ENCODE measurements at regions not wholly inside any gene's neighbourhood (a gene's known extent, or its start where the extent isn't known, plus 50 kb on each side); places are given as distances from the start of the nearest gene placed in this dataset.
"Not testable (repeated sequence)": the region's sequence is repeated elsewhere in the genome, so short reads cannot be mapped to it uniquely, and the experiment has no call there.

- H3K9me3 Mint-ChIP-seq, result peaks cover 0 to 8% (median 0%) of the 10 kb centered on the region in 11 donors
- intact Hi-C loops (cut with micrococcal nuclease), result no loop called here
- DNase-seq, result no peak
- no peak overlapping the region for H3K4me3 ChIP-seq (ENCODE audit: low read length)
- no peaks in the 10 kb centered on the region for H3K9me3 ChIP-seq (ENCODE audit: control insufficient read depth in 2 of 3, low read length in 3 of 3)
- no peak overlapping the region for H3K27ac ChIP-seq (ENCODE audit: low read depth, low read length)
- H3K4me3 Mint-ChIP-seq, result no peak overlapping the region
- no peaks in the 10 kb centered on the region for H3K36me3 Mint-ChIP-seq
- H3K36me3 ChIP-seq (ENCODE audit: control insufficient read depth in 2 of 3, insufficient read depth in 3 of 3, low read length in 3 of 3), result no peaks in the 10 kb centered on the region
- POLR2A ChIA-PET, result no interaction called here
- H3K4me1 Mint-ChIP-seq, result no peaks in the 10 kb centered on the region
- CTCF ChIA-PET, result no interaction called here
- no peaks in the 10 kb centered on the region for H3K27me3 Mint-ChIP-seq
- no peak for ATAC-seq
- no peaks in the 10 kb centered on the region for H3K4me1 ChIP-seq (ENCODE audit: control insufficient read depth in 2 of 2, insufficient read depth in 2 of 2, low read length in 2 of 2)
- H3K27me3 ChIP-seq (ENCODE audit: control insufficient read depth in 2 of 2, insufficient read depth in 2 of 2, low read length in 2 of 2), result no peaks in the 10 kb centered on the region
- H3K27ac Mint-ChIP-seq, result no peak overlapping the region
Measured at GRCh38 chr13:37475966-37476365, 122.6 kb downstream of the POSTN start.

- no peak overlapping the region for H3K4me3 ChIP-seq (ENCODE audit: low read length)
- CTCF ChIA-PET, result interaction anchor here (0.5 kb wide), 1 partner anchor 9 kb away, joined by 3 read pairs; no protein-coding TSS in a partner anchor
- no peaks in the 10 kb centered on the region for H3K36me3 ChIP-seq (ENCODE audit: control insufficient read depth in 2 of 3, insufficient read depth in 3 of 3, low read length in 3 of 3)
- peaks cover 0 to 8% (median 0%) of the 10 kb centered on the region in 11 donors for H3K9me3 Mint-ChIP-seq
- H3K4me1 ChIP-seq (ENCODE audit: control insufficient read depth in 2 of 2, insufficient read depth in 2 of 2, low read length in 2 of 2), result no peaks in the 10 kb centered on the region
- no peaks in the 10 kb centered on the region for H3K27me3 ChIP-seq (ENCODE audit: control insufficient read depth in 2 of 2, insufficient read depth in 2 of 2, low read length in 2 of 2)
- H3K4me3 Mint-ChIP-seq, result no peak overlapping the region
- H3K27ac Mint-ChIP-seq, result no peak overlapping the region
- H3K4me1 Mint-ChIP-seq, result no peaks in the 10 kb centered on the region
- intact Hi-C loops (cut with micrococcal nuclease), result no loop called here
- DNase-seq (no peak), ATAC-seq (no peak)
- H3K27ac ChIP-seq (ENCODE audit: low read depth, low read length), result no peak overlapping the region
- H3K27me3 Mint-ChIP-seq, result no peaks in the 10 kb centered on the region
- no peaks in the 10 kb centered on the region for H3K36me3 Mint-ChIP-seq
- H3K9me3 ChIP-seq (ENCODE audit: control insufficient read depth in 2 of 3, low read length in 3 of 3), result no peaks in the 10 kb centered on the region
- POLR2A ChIA-PET, result no interaction called here
Measured at GRCh38 chr13:37475151-37475550, 123.4 kb downstream of the POSTN start.

- peaks cover 0 to 11% (median 3%) of the 10 kb centered on the region in 11 donors for H3K9me3 Mint-ChIP-seq
- H3K4me3 Mint-ChIP-seq, result no peak overlapping the region
- H3K27me3 Mint-ChIP-seq, result no peaks in the 10 kb centered on the region
- intact Hi-C loops (cut with micrococcal nuclease), result no loop called here
- H3K4me1 Mint-ChIP-seq, result no peaks in the 10 kb centered on the region
- H3K9me3 ChIP-seq (ENCODE audit: control insufficient read depth in 2 of 3, low read length in 3 of 3), result no peaks in the 10 kb centered on the region
- no peaks in the 10 kb centered on the region for H3K36me3 ChIP-seq (ENCODE audit: control insufficient read depth in 2 of 3, insufficient read depth in 3 of 3, low read length in 3 of 3)
- ATAC-seq (no peak), DNase-seq (no peak)
- no peak overlapping the region for H3K4me3 ChIP-seq (ENCODE audit: low read length)
- ChIA-PET POLR2A (no interaction called here), CTCF (no interaction called here)
- no peaks in the 10 kb centered on the region for H3K4me1 ChIP-seq (ENCODE audit: control insufficient read depth in 2 of 2, insufficient read depth in 2 of 2, low read length in 2 of 2)
- no peaks in the 10 kb centered on the region for H3K36me3 Mint-ChIP-seq
- H3K27me3 ChIP-seq (ENCODE audit: control insufficient read depth in 2 of 2, insufficient read depth in 2 of 2, low read length in 2 of 2), result no peaks in the 10 kb centered on the region
- H3K27ac ChIP-seq (ENCODE audit: low read depth, low read length), result no peak overlapping the region
- H3K27ac Mint-ChIP-seq, result no peak overlapping the region
Measured at GRCh38 chr13:37473035-37473434, 125.5 kb downstream of the POSTN start.

GRCh38 chr13:37472266-37472665, 126.3 kb downstream of the POSTN start:
- CTCF ChIA-PET; H3K27me3 Mint-ChIP-seq; H3K27ac ChIP-seq (ENCODE audit: low read depth, low read length); H3K4me1 Mint-ChIP-seq; intact Hi-C loops (cut with micrococcal nuclease); H3K4me3 Mint-ChIP-seq; H3K27me3 ChIP-seq (ENCODE audit: control insufficient read depth in 2 of 2, insufficient read depth in 2 of 2, low read length in 2 of 2); H3K9me3 ChIP-seq (ENCODE audit: control insufficient read depth in 2 of 3, low read length in 3 of 3); H3K36me3 ChIP-seq (ENCODE audit: control insufficient read depth in 2 of 3, insufficient read depth in 3 of 3, low read length in 3 of 3); POLR2A ChIA-PET; H3K36me3 Mint-ChIP-seq; H3K27ac Mint-ChIP-seq; H3K4me1 ChIP-seq (ENCODE audit: control insufficient read depth in 2 of 2, insufficient read depth in 2 of 2, low read length in 2 of 2); H3K4me3 ChIP-seq (ENCODE audit: low read length); DNase-seq; ATAC-seq: not testable (repeated sequence)
- peaks cover 0 to 14% (median 3%) of the 10 kb centered on the region in 11 donors for H3K9me3 Mint-ChIP-seq

GRCh38 chr13:37460166-37460565, 138.4 kb downstream of the POSTN start:
- Mint-ChIP-seq H3K4me1 (no peaks in the 10 kb centered on the region), H3K27me3 (no peaks in the 10 kb centered on the region), H3K4me3 (no peak overlapping the region), H3K27ac (no peak overlapping the region), H3K9me3 (peaks cover 2 to 12% (median 4%) of the 10 kb centered on the region in 11 donors), H3K36me3 (no peaks in the 10 kb centered on the region)
- ChIA-PET CTCF (no interaction called here), POLR2A (no interaction called here)
- Histone ChIP-seq H3K27ac (ENCODE audit: low read depth, low read length) (no peak overlapping the region), H3K9me3 (ENCODE audit: control insufficient read depth in 2 of 3, low read length in 3 of 3) (no peaks in the 10 kb centered on the region), H3K36me3 (ENCODE audit: control insufficient read depth in 2 of 3, insufficient read depth in 3 of 3, low read length in 3 of 3) (no peaks in the 10 kb centered on the region), H3K27me3 (ENCODE audit: control insufficient read depth in 2 of 2, insufficient read depth in 2 of 2, low read length in 2 of 2) (no peaks in the 10 kb centered on the region), H3K4me3 (ENCODE audit: low read length) (no peak overlapping the region), H3K4me1 (ENCODE audit: control insufficient read depth in 2 of 2, insufficient read depth in 2 of 2, low read length in 2 of 2) (no peaks in the 10 kb centered on the region)
- intact Hi-C loops (cut with micrococcal nuclease), result no loop called here
- DNase-seq, result no peak
- ATAC-seq, result no peak

GRCh38 chr13:37457612-37458011, 141.0 kb downstream of the POSTN start:
- no peaks in the 10 kb centered on the region for H3K4me1 ChIP-seq (ENCODE audit: control insufficient read depth in 2 of 2, insufficient read depth in 2 of 2, low read length in 2 of 2)
- intact Hi-C loops (cut with micrococcal nuclease), result no loop called here
- H3K9me3 ChIP-seq (ENCODE audit: control insufficient read depth in 2 of 3, low read length in 3 of 3), result no peaks in the 10 kb centered on the region
- H3K9me3 Mint-ChIP-seq, result peaks cover 3 to 24% (median 7%) of the 10 kb centered on the region in 11 donors
- CTCF ChIA-PET, result no interaction called here
- H3K36me3 Mint-ChIP-seq, result no peaks in the 10 kb centered on the region
- H3K27me3 ChIP-seq (ENCODE audit: control insufficient read depth in 2 of 2, insufficient read depth in 2 of 2, low read length in 2 of 2), result no peaks in the 10 kb centered on the region
- no peaks in the 10 kb centered on the region for H3K27me3 Mint-ChIP-seq
- H3K4me3 ChIP-seq (ENCODE audit: low read length), result no peak overlapping the region
- no peak overlapping the region for H3K4me3 Mint-ChIP-seq
- no peak overlapping the region for H3K27ac ChIP-seq (ENCODE audit: low read depth, low read length)
- ATAC-seq (no peak), DNase-seq (no peak)
- H3K27ac Mint-ChIP-seq, result no peak overlapping the region
- POLR2A ChIA-PET, result no interaction called here
- H3K36me3 ChIP-seq (ENCODE audit: control insufficient read depth in 2 of 3, insufficient read depth in 3 of 3, low read length in 3 of 3), result no peaks in the 10 kb centered on the region
- H3K4me1 Mint-ChIP-seq, result no peaks in the 10 kb centered on the region

- Histone ChIP-seq H3K27ac (ENCODE audit: low read depth, low read length) (no peak overlapping the region), H3K27me3 (ENCODE audit: control insufficient read depth in 2 of 2, insufficient read depth in 2 of 2, low read length in 2 of 2) (no peaks in the 10 kb centered on the region), H3K9me3 (ENCODE audit: control insufficient read depth in 2 of 3, low read length in 3 of 3) (no peaks in the 10 kb centered on the region), H3K36me3 (ENCODE audit: control insufficient read depth in 2 of 3, insufficient read depth in 3 of 3, low read length in 3 of 3) (no peaks in the 10 kb centered on the region), H3K4me1 (ENCODE audit: control insufficient read depth in 2 of 2, insufficient read depth in 2 of 2, low read length in 2 of 2) (no peaks in the 10 kb centered on the region), H3K4me3 (ENCODE audit: low read length) (no peak overlapping the region)
- DNase-seq, result no peak
- ATAC-seq, result no peak
- intact Hi-C loops (cut with micrococcal nuclease), result no loop called here
- ChIA-PET POLR2A (no interaction called here), CTCF (no interaction called here)
- H3K4me3 Mint-ChIP-seq, result no peak overlapping the region
- H3K36me3 Mint-ChIP-seq, result no peaks in the 10 kb centered on the region
- H3K4me1 Mint-ChIP-seq, result no peaks in the 10 kb centered on the region
- no peak overlapping the region for H3K27ac Mint-ChIP-seq
- no peaks in the 10 kb centered on the region for H3K27me3 Mint-ChIP-seq
- H3K9me3 Mint-ChIP-seq, result peaks cover 3 to 23% (median 7%) of the 10 kb centered on the region in 11 donors
Measured at GRCh38 chr13:37456506-37456905, 142.1 kb downstream of the POSTN start.

Data from naive thymus-derived CD4-positive, alpha-beta T cell (primary cell).